ENCODE measurements at regions not wholly inside any gene's neighbourhood (a gene's known extent, or its start where the extent isn't known, plus 50 kb on each side); places are given as distances from the start of the nearest gene placed in this dataset.

DNA sequence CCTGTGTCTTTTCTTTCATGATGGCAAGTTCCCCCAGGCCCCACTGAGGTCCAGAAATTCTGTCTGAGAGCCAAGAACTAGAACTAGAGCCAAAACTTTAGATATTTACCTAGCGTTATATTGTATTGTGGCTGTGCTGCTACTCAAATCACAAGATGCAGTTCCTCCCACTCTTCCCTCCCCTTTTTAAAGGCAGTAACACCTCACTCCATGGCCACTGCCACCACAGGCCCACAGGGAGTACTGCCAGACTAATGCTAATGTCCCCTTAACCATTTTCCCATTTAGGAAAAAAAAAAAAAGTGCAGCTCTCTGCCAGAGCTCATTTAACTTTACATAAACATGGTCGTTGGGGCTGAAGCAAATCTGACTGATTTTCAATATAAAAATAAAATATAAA, 99.7 kb upstream of the KYNU start:
- TF ChIP-seq, protein P1, sequence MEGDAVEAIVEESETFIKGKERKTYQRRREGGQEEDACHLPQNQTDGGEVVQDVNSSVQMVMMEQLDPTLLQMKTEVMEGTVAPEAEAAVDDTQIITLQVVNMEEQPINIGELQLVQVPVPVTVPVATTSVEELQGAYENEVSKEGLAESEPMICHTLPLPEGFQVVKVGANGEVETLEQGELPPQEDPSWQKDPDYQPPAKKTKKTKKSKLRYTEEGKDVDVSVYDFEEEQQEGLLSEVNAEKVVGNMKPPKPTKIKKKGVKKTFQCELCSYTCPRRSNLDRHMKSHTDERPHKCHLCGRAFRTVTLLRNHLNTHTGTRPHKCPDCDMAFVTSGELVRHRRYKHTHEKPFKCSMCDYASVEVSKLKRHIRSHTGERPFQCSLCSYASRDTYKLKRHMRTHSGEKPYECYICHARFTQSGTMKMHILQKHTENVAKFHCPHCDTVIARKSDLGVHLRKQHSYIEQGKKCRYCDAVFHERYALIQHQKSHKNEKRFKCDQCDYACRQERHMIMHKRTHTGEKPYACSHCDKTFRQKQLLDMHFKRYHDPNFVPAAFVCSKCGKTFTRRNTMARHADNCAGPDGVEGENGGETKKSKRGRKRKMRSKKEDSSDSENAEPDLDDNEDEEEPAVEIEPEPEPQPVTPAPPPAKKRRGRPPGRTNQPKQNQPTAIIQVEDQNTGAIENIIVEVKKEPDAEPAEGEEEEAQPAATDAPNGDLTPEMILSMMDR (IDR thresholded peaks at IDR 0.05; ENCODE audit: control extremely low read depth in 1 of 3, insufficient read depth in 1 of 3, low read depth in 1 of 3, low read length in 3 of 3): no peak
- no peak for TF ChIP-seq EP300 (IDR thresholded peaks at IDR 0.05; ENCODE audit: borderline replicate concordance in 1 of 2, low read depth in 2 of 2, low read length in 2 of 2)
- no peak for TF ChIP-seq USF2 (IDR thresholded peaks at IDR 0.05; ENCODE audit: low read length)

Measured in H1 (cell line).